ENCODE measurements at regions not wholly inside any gene's neighbourhood (a gene's known extent, or its start where the extent isn't known, plus 50 kb on each side); places are given as distances from the start of the nearest gene placed in this dataset.

DNA sequence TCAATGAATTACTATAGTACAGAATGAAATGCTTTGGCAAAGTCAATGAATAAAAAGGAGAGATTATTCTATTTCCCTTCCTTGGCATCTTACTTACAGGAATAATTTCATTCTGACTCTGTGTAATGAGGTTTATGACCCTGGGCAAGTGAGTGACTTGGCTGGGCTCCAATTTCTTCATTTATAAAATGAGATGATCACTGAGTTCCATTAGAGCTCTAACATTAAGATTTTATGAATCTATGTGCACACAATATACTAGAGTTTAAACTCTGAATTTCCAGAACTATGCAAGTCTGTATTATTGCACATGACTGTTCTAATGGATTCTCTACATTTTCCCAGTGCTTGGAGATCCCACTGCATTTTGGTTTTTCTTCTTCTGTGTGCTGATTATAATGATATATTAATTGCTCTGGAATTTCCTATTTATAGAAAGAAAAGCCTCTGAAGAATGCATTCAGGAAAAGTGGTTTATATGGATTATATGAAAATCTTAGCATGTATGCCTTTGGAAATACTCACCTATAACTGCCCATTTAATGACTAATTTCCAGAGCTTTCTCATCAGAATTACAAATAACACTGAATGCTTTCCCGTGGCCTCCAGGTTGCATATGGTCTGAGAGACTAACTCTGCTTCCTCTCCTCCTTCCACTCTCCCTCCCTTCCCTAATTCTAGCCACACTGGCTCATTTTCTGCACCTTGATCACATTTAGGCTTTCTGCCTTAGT, 97.4 kb upstream of the CHRM3 start:
- Histone ChIP-seq H3K27ac (ENCODE audit: low read length) (no peak overlapping the region), H3K79me2 (replicated peaks; ENCODE audit: insufficient read depth, low read length) (no peaks in the 10 kb centered on the region), H3K9me2 (ENCODE audit: insufficient read depth, low read length) (no peaks in the 10 kb centered on the region), H3K9ac (ENCODE audit: low read length) (no peak overlapping the region), H3F3A (ENCODE audit: insufficient read depth, low read length, poor library complexity, severe bottlenecking) (no peaks in the 10 kb centered on the region), H3K9me3 (ENCODE audit: low read length) (no peaks in the 10 kb centered on the region), H3K4me3 (ENCODE audit: low read length) (no peak overlapping the region), H3K36me3 (ENCODE audit: insufficient read depth, low read length) (no peaks in the 10 kb centered on the region), H2AFZ (ENCODE audit: low read depth, low read length) (no peak overlapping the region), H4K20me1 (ENCODE audit: insufficient read depth) (no peaks in the 10 kb centered on the region), H3K4me2 (ENCODE audit: low read length) (no peak overlapping the region), H3K27me3 (ENCODE audit: insufficient read depth, low read depth, low read length) (no peaks in the 10 kb centered on the region)
- TF ChIP-seq REST (IDR thresholded peaks at IDR 0.05; ENCODE audit: borderline replicate concordance) = no peak
- no peak for TF ChIP-seq MXI1 (conservative IDR thresholded peaks at IDR 0.05; ENCODE audit: poor library complexity, severe bottlenecking)
- TF ChIP-seq EP300 (conservative IDR thresholded peaks at IDR 0.05; ENCODE audit: poor library complexity, severe bottlenecking) = no peak
- no peak for TF ChIP-seq CTCF (IDR thresholded peaks at IDR 0.05; ENCODE audit: poor library complexity, severe bottlenecking)
- no peak for TF ChIP-seq EZH2 (IDR thresholded peaks at IDR 0.05; ENCODE audit: borderline replicate concordance, insufficient read depth, low read length, poor library complexity, severe bottlenecking)
- TF ChIP-seq SMC3 (conservative IDR thresholded peaks at IDR 0.05; ENCODE audit: poor library complexity) = no peak
- TF ChIP-seq POLR2AphosphoS5 (IDR thresholded peaks at IDR 0.05) = no peak
- no peak for TF ChIP-seq TAF1 (IDR thresholded peaks at IDR 0.05; ENCODE audit: low read depth)
- no peak for TF ChIP-seq RAD21 (conservative IDR thresholded peaks at IDR 0.05)

DNA sequence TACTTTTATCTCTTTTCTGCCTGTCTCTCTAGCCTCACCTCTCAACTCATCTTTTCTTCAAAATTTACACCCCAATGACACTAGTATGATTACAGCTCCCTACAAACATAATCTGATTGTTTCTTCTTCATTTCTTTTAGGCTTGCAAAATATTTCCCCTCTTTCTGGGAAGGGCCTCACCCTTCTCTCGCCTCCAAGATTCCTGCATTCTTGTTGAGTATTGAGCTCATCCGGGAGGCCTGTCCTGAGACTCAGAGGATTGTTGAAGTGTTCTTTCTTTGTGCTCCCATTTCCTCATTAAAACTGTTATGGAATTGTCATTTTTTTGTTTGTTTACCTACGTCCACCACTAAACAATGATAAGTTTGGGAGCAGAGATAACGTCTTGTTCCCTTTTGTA, 99.1 kb upstream of the CHRM3 start:
- no peak overlapping the region for H3K27ac ChIP-seq (ENCODE audit: low read length)
- H3K9me2 ChIP-seq (ENCODE audit: insufficient read depth, low read length) = no peaks in the 10 kb centered on the region
- H3K27me3 ChIP-seq (ENCODE audit: insufficient read depth, low read depth, low read length) = no peaks in the 10 kb centered on the region
- H4K20me1 ChIP-seq (ENCODE audit: insufficient read depth) = no peaks in the 10 kb centered on the region
- H3K9ac ChIP-seq (ENCODE audit: low read length) = no peak overlapping the region
- no peaks in the 10 kb centered on the region for H3F3A ChIP-seq (ENCODE audit: insufficient read depth, low read length, poor library complexity, severe bottlenecking)
- H3K9me3 ChIP-seq (ENCODE audit: low read length) = no peaks in the 10 kb centered on the region
- H3K36me3 ChIP-seq (ENCODE audit: insufficient read depth, low read length) = no peaks in the 10 kb centered on the region
- no peaks in the 10 kb centered on the region for H3K79me2 ChIP-seq (replicated peaks; ENCODE audit: insufficient read depth, low read length)
- no peak overlapping the region for H3K4me2 ChIP-seq (ENCODE audit: low read length)
- H2AFZ ChIP-seq (ENCODE audit: low read depth, low read length) = no peak overlapping the region
- TF ChIP-seq EZH2 (IDR thresholded peaks at IDR 0.05; ENCODE audit: borderline replicate concordance, insufficient read depth, low read length, poor library complexity, severe bottlenecking) (no peak), MXI1 (conservative IDR thresholded peaks at IDR 0.05; ENCODE audit: poor library complexity, severe bottlenecking) (no peak), EP300 (conservative IDR thresholded peaks at IDR 0.05; ENCODE audit: poor library complexity, severe bottlenecking) (no peak), TAF1 (IDR thresholded peaks at IDR 0.05; ENCODE audit: low read depth) (no peak), RAD21 (conservative IDR thresholded peaks at IDR 0.05) (no peak), REST (IDR thresholded peaks at IDR 0.05; ENCODE audit: borderline replicate concordance) (no peak), POLR2AphosphoS5 (IDR thresholded peaks at IDR 0.05) (no peak), SMC3 (conservative IDR thresholded peaks at IDR 0.05; ENCODE audit: poor library complexity) (no peak), CTCF (IDR thresholded peaks at IDR 0.05; ENCODE audit: poor library complexity, severe bottlenecking) (no peak)
- H3K4me3 ChIP-seq (ENCODE audit: low read length) = no peak overlapping the region

All from neural cell (in vitro differentiated cells).